Neural progenitor cell (in vitro differentiated cells): ENCODE measurements at regions not wholly inside any gene's neighbourhood (a gene's known extent, or its start where the extent isn't known, plus 50 kb on each side); places are given as distances from the start of the nearest gene placed in this dataset.

Experiments
- DNase-seq: peaks from one replicate; pipeline ENCODE4 v3.0.0-alpha.2; 2016; ENCODE audit warnings: low spot score
- H2AFZ ChIP-seq: fragments of 200-600 bp; sonication (generic); replicated peaks from 2 replicates; pipeline ENCODE4 v1.6.1; 2016; ENCODE audit warnings: antibody characterized with exemption
- H3F3A ChIP-seq: fragments of 200-600 bp; sonication (generic); 2 replicates; pipeline ENCODE4 v1.6.1; 2016; ENCODE audit warnings: antibody characterized with exemption, low read depth
- H3K27ac ChIP-seq: fragments of 200-600 bp; sonication (generic); 2 replicates; pipeline ENCODE4 v1.5.1; 2016; ENCODE audit warnings: mild to moderate bottlenecking
- H3K27me3 ChIP-seq: fragments of 200-600 bp; sonication (generic); 2 replicates; pipeline ENCODE4 v1.6.1; 2016; ENCODE audit warnings: mild to moderate bottlenecking, moderate library complexity
- H3K36me3 ChIP-seq: fragments of 200-600 bp; sonication (generic); 2 replicates; pipeline ENCODE4 v1.5.1; 2016
- H3K4me1 ChIP-seq: fragments of 200-600 bp; sonication (generic); 2 replicates; pipeline ENCODE4 v1.6.1; 2016; ENCODE audit warnings: mixed run types
- H3K4me2 ChIP-seq: fragments of 200-600 bp; sonication (generic); 2 replicates; pipeline ENCODE4 v1.6.1; 2016
- H3K4me3 ChIP-seq: fragments of 200-600 bp; sonication (generic); 2 replicates; pipeline ENCODE4 v1.5.1; 2016
- H3K79me2 ChIP-seq: fragments of 200-600 bp; sonication (generic); 2 replicates; pipeline ENCODE4 v1.6.1; 2016; ENCODE audit warnings: low read depth
- H3K9ac ChIP-seq: fragments of 200-600 bp; sonication (generic); 2 replicates; pipeline ENCODE4 v1.6.1; 2016
- H3K9me3 ChIP-seq: fragments of 200-600 bp; sonication (generic); 2 replicates; pipeline ENCODE4 v1.5.1; 2016; ENCODE audit warnings: low read depth
- H4K20me1 ChIP-seq: fragments of 200-600 bp; sonication (generic); 2 replicates; pipeline ENCODE4 v1.6.1; 2016; ENCODE audit warnings: low read depth
- H3K27ac Mint-ChIP-seq: 3 replicates; pipeline ENCODE4 v1.8.0; 2021; ENCODE audit warnings: mixed read lengths
- H3K27me3 Mint-ChIP-seq: 2 replicates; pipeline ENCODE4 v1.8.0; 2022; ENCODE audit warnings: low read depth, mild to moderate bottlenecking, inconsistent platforms, moderate library complexity, mixed read lengths; ENCODE audit not compliant: insufficient read depth
- H3K36me3 Mint-ChIP-seq: 3 replicates; pipeline ENCODE4 v1.8.0; 2021; ENCODE audit warnings: mixed read lengths
- H3K4me1 Mint-ChIP-seq: 3 replicates; pipeline ENCODE4 v1.8.0; 2021; ENCODE audit warnings: mixed read lengths
- H3K4me3 Mint-ChIP-seq: 3 replicates; pipeline ENCODE4 v1.8.0; 2021; ENCODE audit warnings: mild to moderate bottlenecking, moderate library complexity, mixed read lengths
- H3K9me3 Mint-ChIP-seq: 3 replicates; pipeline ENCODE4 v1.8.0; 2020; ENCODE audit warnings: mixed read lengths
- CTCF ChIP-seq: fragments of 200-600 bp; sonication (generic); IDR thresholded peaks from 2 replicates; pipeline ENCODE4 v1.5.1; 2017; ENCODE audit warnings: antibody characterized with exemption, mild to moderate bottlenecking
- EZH2 ChIP-seq: fragments of 200-600 bp; sonication (generic); IDR thresholded peaks from 2 replicates; pipeline ENCODE4 v1.6.1; 2017; ENCODE audit warnings: antibody characterized with exemption, mild to moderate bottlenecking, moderate library complexity
- EZH2phosphoT487 ChIP-seq: fragments of 200-600 bp; sonication (generic); IDR thresholded peaks from 2 replicates; pipeline ENCODE4 v1.6.1; 2017; ENCODE audit warnings: antibody characterized with exemption

GRCh38 chr1:80375662-80376061, 1369.1 kb upstream of the ADGRL4 start:
- H3K4me2 ChIP-seq: no peak overlapping the region
- H3F3A ChIP-seq: no peaks in the 10 kb centered on the region
- H3K27ac Mint-ChIP-seq: no peak overlapping the region
- H3K9me3 ChIP-seq: no peaks in the 10 kb centered on the region
- H2AFZ ChIP-seq: no peak overlapping the region
- no peaks in the 10 kb centered on the region for H3K9me3 Mint-ChIP-seq
- no peaks in the 10 kb centered on the region for H3K4me1 ChIP-seq
- no peaks in the 10 kb centered on the region for H4K20me1 ChIP-seq
- H3K4me3 Mint-ChIP-seq: no peak overlapping the region
- H3K9ac ChIP-seq: no peak overlapping the region
- TF ChIP-seq EZH2phosphoT487: no peak
- TF ChIP-seq CTCF: no peak
- TF ChIP-seq EZH2: no peak
- DNase-seq: no peak
- H3K27me3 ChIP-seq: no peaks in the 10 kb centered on the region
- H3K36me3 ChIP-seq: no peaks in the 10 kb centered on the region
- no peaks in the 10 kb centered on the region for H3K36me3 Mint-ChIP-seq
- H3K27ac ChIP-seq: no peak overlapping the region
- H3K27me3 Mint-ChIP-seq: no peaks in the 10 kb centered on the region
- H3K4me1 Mint-ChIP-seq: no peaks in the 10 kb centered on the region
- no peak overlapping the region for H3K4me3 ChIP-seq
- H3K79me2 ChIP-seq: no peaks in the 10 kb centered on the region

- Histone ChIP-seq H3K27me3 (no peaks in the 10 kb centered on the region), H4K20me1 (no peaks in the 10 kb centered on the region), H3F3A (no peaks in the 10 kb centered on the region), H3K36me3 (no peaks in the 10 kb centered on the region), H3K27ac (no peak overlapping the region), H3K4me2 (no peak overlapping the region), H2AFZ (no peak overlapping the region), H3K4me1 (no peaks in the 10 kb centered on the region), H3K9me3 (no peaks in the 10 kb centered on the region), H3K9ac (no peak overlapping the region), H3K4me3 (no peak overlapping the region), H3K79me2 (no peaks in the 10 kb centered on the region)
- no peak for DNase-seq
- H3K27ac Mint-ChIP-seq: no peak overlapping the region
- no peaks in the 10 kb centered on the region for H3K4me1 Mint-ChIP-seq
- no peaks in the 10 kb centered on the region for H3K36me3 Mint-ChIP-seq
- TF ChIP-seq CTCF: no peak
- TF ChIP-seq EZH2phosphoT487: no peak
- TF ChIP-seq EZH2: no peak
- no peak overlapping the region for H3K4me3 Mint-ChIP-seq
- no peaks in the 10 kb centered on the region for H3K9me3 Mint-ChIP-seq
- no peaks in the 10 kb centered on the region for H3K27me3 Mint-ChIP-seq
These were observed 1368.6 kb upstream of the ADGRL4 start for GRCh38 chr1:80375109-80375508.

- Histone ChIP-seq H3K36me3 (no peaks in the 10 kb centered on the region), H3K27me3 (no peaks in the 10 kb centered on the region), H4K20me1 (no peaks in the 10 kb centered on the region), H2AFZ (no peak overlapping the region), H3F3A (no peaks in the 10 kb centered on the region), H3K27ac (no peak overlapping the region), H3K4me1 (no peaks in the 10 kb centered on the region), H3K4me2 (no peak overlapping the region), H3K9ac (no peak overlapping the region), H3K79me2 (no peaks in the 10 kb centered on the region), H3K9me3 (no peaks in the 10 kb centered on the region), H3K4me3 (no peak overlapping the region)
- H3K27me3 Mint-ChIP-seq: no peaks in the 10 kb centered on the region
- no peak overlapping the region for H3K4me3 Mint-ChIP-seq
- no peak for DNase-seq
- no peaks in the 10 kb centered on the region for H3K36me3 Mint-ChIP-seq
- no peak overlapping the region for H3K27ac Mint-ChIP-seq
- H3K9me3 Mint-ChIP-seq: no peaks in the 10 kb centered on the region
- H3K4me1 Mint-ChIP-seq: peaks cover 3% of the 10 kb centered on the region
- TF ChIP-seq CTCF: no peak
- no peak for TF ChIP-seq EZH2
- no peak for TF ChIP-seq EZH2phosphoT487
These were observed 1363.2 kb upstream of the ADGRL4 start for GRCh38 chr1:80369780-80370179.

GRCh38 chr1:80367058-80367457, 1360.5 kb upstream of the ADGRL4 start:
- Histone ChIP-seq H3K79me2 (no peaks in the 10 kb centered on the region), H3F3A (no peaks in the 10 kb centered on the region), H3K4me1 (no peaks in the 10 kb centered on the region), H3K27ac (no peak overlapping the region), H3K9me3 (no peaks in the 10 kb centered on the region), H3K36me3 (no peaks in the 10 kb centered on the region), H2AFZ (no peak overlapping the region), H3K9ac (no peak overlapping the region), H3K4me3 (no peak overlapping the region), H4K20me1 (no peaks in the 10 kb centered on the region), H3K27me3 (no peaks in the 10 kb centered on the region), H3K4me2 (no peak overlapping the region)
- DNase-seq: no peak
- TF ChIP-seq EZH2phosphoT487 (no peak), CTCF (no peak), EZH2 (no peak)
- Mint-ChIP-seq H3K36me3 (no peaks in the 10 kb centered on the region), H3K4me3 (no peak overlapping the region), H3K4me1 (peaks cover 3% of the 10 kb centered on the region), H3K27ac (no peak overlapping the region), H3K27me3 (no peaks in the 10 kb centered on the region), H3K9me3 (no peaks in the 10 kb centered on the region)
